Mucosa of rectum (tissue), 2 donors: ENCODE measurements at regions not wholly inside any gene's neighbourhood (a gene's known extent, or its start where the extent isn't known, plus 50 kb on each side); places are given as distances from the start of the nearest gene placed in this dataset.

Experiments
- H3K27ac ChIP-seq, 2 donors: one replicate each; pipeline ENCODE4 v1.7.0; 2013; ENCODE audit warnings: inconsistent platforms in 2 of 2, low read depth in 2 of 2, low read length in 2 of 2
- H3K27me3 ChIP-seq, 2 donors: one replicate each; pipeline ENCODE4 v1.7.0; 2013; ENCODE audit warnings: low read length in 2 of 2; ENCODE audit not compliant: control insufficient read depth in 2 of 2, insufficient read depth in 2 of 2
- H3K36me3 ChIP-seq, 2 donors: one replicate each; pipeline ENCODE4 v1.7.0; 2013; ENCODE audit warnings: low read length in 2 of 2; ENCODE audit not compliant: control insufficient read depth in 2 of 2, insufficient read depth in 2 of 2
- H3K4me1 ChIP-seq, 2 donors: one replicate each; pipeline ENCODE4 v1.7.0; 2013; ENCODE audit warnings: low read length in 2 of 2, mild to moderate bottlenecking in 1 of 2; ENCODE audit not compliant: control insufficient read depth in 2 of 2, insufficient read depth in 2 of 2
- H3K4me3 ChIP-seq, 2 donors: one replicate each; pipeline ENCODE4 v1.7.0; 2013; ENCODE audit warnings: low read length in 2 of 2
- H3K9ac ChIP-seq, 2 donors: one replicate each; pipeline ENCODE4 v1.7.0; 2013; ENCODE audit warnings: low read length in 2 of 2, low read depth in 1 of 2, mild to moderate bottlenecking in 1 of 2
- H3K9me3 ChIP-seq, 2 donors: one replicate each; pipeline ENCODE4 v1.7.0; 2013; ENCODE audit warnings: low read length in 2 of 2; ENCODE audit not compliant: control insufficient read depth in 2 of 2
- donor health status: healthy.
- donor health status: Normal muscosa, but diverticular disease.

DNA sequence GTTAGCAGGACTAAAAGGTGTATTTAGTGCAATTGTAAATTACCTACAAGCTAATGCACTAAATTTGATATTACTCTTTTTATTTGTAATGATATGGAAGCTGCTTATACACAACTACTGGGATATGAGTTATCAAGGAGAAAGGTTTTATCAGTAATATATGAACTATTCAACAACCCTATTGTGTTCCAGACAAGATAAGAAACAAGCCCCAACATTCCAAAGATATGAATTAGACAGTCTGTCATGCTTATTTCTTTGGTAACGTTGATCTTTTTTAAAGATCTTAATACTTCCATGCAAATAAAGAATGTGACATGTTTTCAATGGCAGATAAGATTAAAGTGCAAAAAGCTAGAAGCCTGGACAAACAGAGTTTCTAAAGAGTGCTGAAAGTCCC is 314.0 kb upstream of the THBS1 start:
- Histone ChIP-seq H3K27me3 (no peaks in the 10 kb centered on the region), H3K36me3 (no peaks in the 10 kb centered on the region), H3K9ac (no peak overlapping the region), H3K4me1 (peaks cover 0 to 2% of the 10 kb centered on the region in 2 donors), H3K27ac (no peak overlapping the region), H3K4me3 (no peak overlapping the region), H3K9me3 (no peaks in the 10 kb centered on the region)

GRCh38 chr15:39267685-39268084 is 313.2 kb upstream of the THBS1 start:
- H3K4me1 ChIP-seq: peaks cover 0 to 2% of the 10 kb centered on the region in 2 donors
- H3K4me3 ChIP-seq: no peak overlapping the region
- no peaks in the 10 kb centered on the region for H3K9me3 ChIP-seq
- no peak overlapping the region for H3K27ac ChIP-seq
- H3K9ac ChIP-seq: no peak overlapping the region
- H3K27me3 ChIP-seq: no peaks in the 10 kb centered on the region
- no peaks in the 10 kb centered on the region for H3K36me3 ChIP-seq

DNA sequence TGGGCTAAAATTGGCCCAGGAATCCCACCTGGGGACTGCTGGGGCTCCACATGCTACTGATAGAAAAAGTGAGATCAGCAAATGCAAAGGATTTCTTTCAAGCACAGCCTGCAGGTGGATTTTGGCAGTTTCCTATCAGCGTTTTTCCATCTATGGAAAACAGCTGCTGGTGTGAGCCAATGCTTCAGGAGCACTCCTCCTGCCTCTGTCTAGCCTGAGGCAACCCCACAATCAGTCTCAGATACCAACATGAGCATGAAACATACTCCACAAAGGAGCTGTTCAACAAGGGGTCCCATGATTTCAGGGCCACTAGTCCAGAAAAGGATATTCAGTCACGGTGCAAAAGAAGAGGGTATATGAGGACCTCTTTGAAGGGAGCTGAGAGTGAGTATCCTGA is 311.5 kb upstream of the THBS1 start:
- Histone ChIP-seq H3K27me3 (no peaks in the 10 kb centered on the region), H3K4me3 (no peak overlapping the region), H3K9me3 (no peaks in the 10 kb centered on the region), H3K9ac (no peak overlapping the region), H3K27ac (no peak overlapping the region), H3K4me1 (peaks cover 0 to 6% of the 10 kb centered on the region in 2 donors), H3K36me3 (no peaks in the 10 kb centered on the region)

DNA sequence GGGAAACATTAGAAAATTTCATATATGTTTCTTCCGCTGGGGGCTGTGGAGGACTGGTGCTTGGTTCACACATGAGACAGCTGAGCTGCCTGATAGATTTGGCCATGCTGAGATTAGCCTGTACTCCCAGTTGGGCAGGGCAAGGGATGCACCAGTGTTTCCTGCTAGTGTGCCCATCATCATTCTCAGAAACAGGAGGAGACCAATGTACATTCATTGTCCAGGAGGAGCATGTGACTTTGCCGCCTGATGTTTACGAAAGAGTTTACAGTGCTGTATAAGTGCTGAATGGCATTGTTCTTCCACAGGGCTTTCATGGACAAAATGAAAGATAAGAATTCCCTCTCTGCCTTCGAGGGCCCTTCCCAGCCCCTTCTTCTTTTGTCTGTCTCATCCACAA is 311.1 kb upstream of the THBS1 start:
- Histone ChIP-seq H3K4me3 (no peak overlapping the region), H3K9ac (no peak overlapping the region), H3K9me3 (no peaks in the 10 kb centered on the region), H3K27me3 (no peaks in the 10 kb centered on the region), H3K4me1 (peaks cover 0 to 6% of the 10 kb centered on the region in 2 donors), H3K36me3 (no peaks in the 10 kb centered on the region), H3K27ac (no peak overlapping the region)

GRCh38 chr15:39270221-39270855 is 310.5 kb upstream of the THBS1 start:
- no peaks in the 10 kb centered on the region for H3K27me3 ChIP-seq
- no peak overlapping the region for H3K9ac ChIP-seq
- H3K9me3 ChIP-seq: no peaks in the 10 kb centered on the region
- H3K4me1 ChIP-seq: peaks cover 0 to 6% of the 10 kb centered on the region in 2 donors
- no peaks in the 10 kb centered on the region for H3K36me3 ChIP-seq
- H3K4me3 ChIP-seq: no peak overlapping the region
- no peak overlapping the region for H3K27ac ChIP-seq

DNA sequence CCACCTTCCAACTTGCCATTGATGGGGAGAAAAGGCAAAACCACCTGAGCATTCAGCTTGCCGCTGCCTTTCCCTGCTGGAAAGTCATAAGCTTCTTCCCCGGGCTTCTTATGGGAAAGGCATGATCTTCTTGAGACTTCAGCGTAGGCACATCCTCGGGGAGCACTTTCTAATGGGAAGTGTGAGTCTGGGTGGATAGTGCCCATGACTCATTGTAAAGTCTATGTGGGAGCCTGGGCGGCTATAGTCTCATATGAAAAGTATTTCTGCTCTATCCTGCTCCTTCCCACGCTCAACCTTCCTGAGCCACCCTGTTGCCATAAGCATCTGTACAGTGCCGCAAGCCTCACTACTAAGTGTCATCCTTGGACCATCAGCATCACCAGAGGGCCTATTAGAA is 309.9 kb upstream of the THBS1 start:
- H3K27ac ChIP-seq: no peak overlapping the region
- no peak overlapping the region for H3K4me3 ChIP-seq
- H3K27me3 ChIP-seq: no peaks in the 10 kb centered on the region
- H3K9me3 ChIP-seq: no peaks in the 10 kb centered on the region
- no peaks in the 10 kb centered on the region for H3K36me3 ChIP-seq
- peaks cover 0 to 6% of the 10 kb centered on the region in 2 donors for H3K4me1 ChIP-seq
- no peak overlapping the region for H3K9ac ChIP-seq

DNA sequence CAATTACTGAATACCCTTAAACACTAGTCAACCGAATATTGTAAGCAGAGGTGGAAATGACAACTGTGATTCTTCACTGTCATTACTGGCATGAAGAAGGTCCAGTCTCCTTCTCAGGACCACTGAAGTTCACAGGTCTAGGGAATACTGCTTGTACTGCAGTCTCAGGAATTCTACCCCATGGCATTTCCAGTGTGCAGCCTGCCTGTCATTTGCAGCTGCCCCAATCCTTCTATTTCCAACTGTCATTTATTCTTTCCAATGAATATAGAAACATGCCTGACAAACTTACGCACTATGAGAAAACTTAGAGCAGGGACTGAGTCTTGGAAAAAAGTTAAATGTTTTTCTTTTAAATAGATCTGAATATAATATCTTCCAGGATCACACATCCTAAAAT is 308.0 kb upstream of the THBS1 start:
- Histone ChIP-seq H3K27ac (no peak overlapping the region), H3K36me3 (no peaks in the 10 kb centered on the region)

DNA sequence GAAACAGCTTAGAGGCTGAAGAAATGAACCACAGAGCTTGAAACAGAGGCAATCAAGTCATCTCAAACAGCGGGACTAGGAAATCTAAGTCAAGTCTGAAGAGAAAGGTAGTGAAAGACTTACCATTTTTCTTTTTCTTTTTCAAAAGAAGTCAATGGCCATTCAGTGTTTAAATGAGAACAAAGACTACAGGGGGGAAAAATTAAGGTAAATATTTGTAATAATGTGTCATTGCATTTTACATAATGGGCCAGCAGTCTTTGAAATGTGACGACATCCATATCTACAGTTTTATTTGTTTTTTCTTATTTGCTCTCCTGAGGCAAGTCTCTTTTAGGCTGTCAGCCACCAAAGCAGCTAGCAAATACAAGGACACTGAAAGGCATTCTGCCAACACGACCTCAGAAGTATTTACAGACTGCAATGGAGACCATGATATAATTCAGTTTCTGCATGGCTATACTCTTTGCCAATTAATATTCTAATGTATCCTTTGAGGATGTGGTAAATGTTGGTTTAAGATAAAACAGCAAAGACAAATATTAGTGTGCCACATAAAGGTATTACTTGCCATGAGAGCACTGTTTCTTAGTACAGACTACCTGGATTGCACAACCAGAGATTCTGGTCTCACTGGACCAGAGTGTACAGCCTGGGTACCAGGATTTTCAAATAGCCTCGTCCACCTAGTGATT is 307.0 kb upstream of the THBS1 start:
- Histone ChIP-seq H3K27ac (no peak overlapping the region), H3K9me3 (no peaks in the 10 kb centered on the region), H3K4me1 (peaks cover 0 to 6% of the 10 kb centered on the region in 2 donors), H3K4me3 (no peak overlapping the region), H3K27me3 (no peaks in the 10 kb centered on the region), H3K36me3 (no peaks in the 10 kb centered on the region), H3K9ac (no peak overlapping the region)

More for the DNA sequence above, 308.0 kb upstream of the THBS1 start:
- Histone ChIP-seq H3K9me3 (no peaks in the 10 kb centered on the region), H3K4me1 (peaks cover 0 to 6% of the 10 kb centered on the region in 2 donors), H3K4me3 (no peak overlapping the region), H3K9ac (no peak overlapping the region), H3K27me3 (no peaks in the 10 kb centered on the region)

- H3K27ac ChIP-seq: no peak overlapping the region
- H3K27me3 ChIP-seq: no peaks in the 10 kb centered on the region
- H3K4me3 ChIP-seq: no peak overlapping the region
These were observed 305.8 kb upstream of the THBS1 start for GRCh38 chr15:39275066-39275465.

GRCh38 chr15:39279311-39279710 is 301.6 kb upstream of the THBS1 start:
- no peak overlapping the region for H3K27ac ChIP-seq
- H3K4me1 ChIP-seq: no peaks in the 10 kb centered on the region

More at GRCh38 chr15:39275066-39275465, 305.8 kb upstream of the THBS1 start:
- no peak overlapping the region for H3K9ac ChIP-seq
- no peaks in the 10 kb centered on the region for H3K36me3 ChIP-seq
- H3K4me1 ChIP-seq: peaks cover 0 to 4% of the 10 kb centered on the region in 2 donors
- H3K9me3 ChIP-seq: no peaks in the 10 kb centered on the region

More at GRCh38 chr15:39279311-39279710, 301.6 kb upstream of the THBS1 start:
- Histone ChIP-seq H3K9me3 (no peaks in the 10 kb centered on the region), H3K4me3 (no peak overlapping the region), H3K9ac (no peak overlapping the region), H3K36me3 (no peaks in the 10 kb centered on the region), H3K27me3 (no peaks in the 10 kb centered on the region)
